ENCODE measurements at regions not wholly inside any gene's neighbourhood (a gene's known extent, or its start where the extent isn't known, plus 50 kb on each side); places are given as distances from the start of the nearest gene placed in this dataset.

DNA sequence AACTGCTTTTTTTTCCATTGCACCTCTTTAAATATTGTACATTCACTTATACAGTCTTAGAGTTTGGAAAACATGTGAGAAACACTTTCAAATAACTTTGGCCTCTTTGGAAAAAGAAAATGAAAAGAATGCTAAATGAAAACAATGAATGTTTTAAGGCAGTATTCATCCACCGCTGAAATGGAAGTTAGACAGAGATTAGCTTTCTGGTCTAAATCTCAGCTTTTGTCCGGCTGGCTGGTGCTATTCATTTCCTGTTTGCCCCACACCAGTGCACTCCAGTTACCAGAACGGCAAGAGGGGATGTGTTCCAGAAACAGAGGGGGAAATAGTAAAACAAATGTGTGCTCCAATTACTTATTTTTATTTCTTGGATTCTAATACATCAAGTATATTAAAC lies 1201.3 kb downstream of the EFNB2 start:
- WGBS, 2 donors: 57 to 65% methylated on average over 3 of the region's 3 CpGs
- H3K9me3 ChIP-seq: no peaks in the 10 kb centered on the region
- no peak for ATAC-seq
- no peak for TF ChIP-seq CTCF (IDR thresholded peaks at IDR 0.05)
- no peak for TF ChIP-seq POLR2A (IDR thresholded peaks at IDR 0.05)
- DNase-seq: no peak
- H3K27me3 ChIP-seq: no peaks in the 10 kb centered on the region
- no peak overlapping the region for H3K27ac ChIP-seq
- intact Hi-C loops (cut with DNase I): no loop called here
- H3K36me3 ChIP-seq (replicated peaks in 1 of 2; ENCODE audit: insufficient read depth in 1 of 2, low read depth in 2 of 2): no peaks in the 10 kb centered on the region
- no peak overlapping the region for H3K4me3 ChIP-seq
- H3K4me1 ChIP-seq: no peaks in the 10 kb centered on the region

DNA sequence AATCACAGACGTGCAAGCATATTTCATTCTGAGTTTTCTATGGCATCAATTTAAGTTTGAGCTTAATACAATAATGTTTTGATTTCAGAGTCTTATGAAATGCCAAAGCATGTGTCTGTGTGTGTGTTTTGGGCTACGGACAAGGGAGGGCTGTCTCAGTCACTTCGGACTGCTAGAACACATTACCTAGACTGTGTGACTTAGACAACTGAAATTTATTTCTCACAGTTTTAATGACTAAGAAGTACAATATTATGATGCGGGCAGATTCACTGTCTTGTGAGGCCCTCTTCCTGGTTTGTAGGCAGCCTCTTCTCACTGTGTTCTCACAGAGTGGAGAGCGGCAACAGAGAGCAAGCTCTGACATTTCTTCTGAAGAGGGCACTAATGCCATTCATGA lies 1202.0 kb downstream of the EFNB2 start:
- no peak for TF ChIP-seq CTCF (IDR thresholded peaks at IDR 0.05)
- TF ChIP-seq POLR2A (IDR thresholded peaks at IDR 0.05): no peak
- H3K9me3 ChIP-seq: no peaks in the 10 kb centered on the region
- DNase-seq (no peak), ATAC-seq (no peak)
- no peaks in the 10 kb centered on the region for H3K4me1 ChIP-seq
- H3K36me3 ChIP-seq (replicated peaks in 1 of 2; ENCODE audit: insufficient read depth in 1 of 2, low read depth in 2 of 2): no peaks in the 10 kb centered on the region
- WGBS, 2 donors: 73 to 76% methylated on average over 5 of the region's 5 CpGs
- intact Hi-C loops (cut with DNase I): no loop called here
- H3K4me3 ChIP-seq: no peak overlapping the region
- no peak overlapping the region for H3K27ac ChIP-seq
- no peaks in the 10 kb centered on the region for H3K27me3 ChIP-seq

GRCh38 chr13:105329359-105329758 lies 1206.1 kb downstream of the EFNB2 start:
- intact Hi-C loops (cut with DNase I): no loop called here
- Histone ChIP-seq H3K4me1 (no peaks in the 10 kb centered on the region), H3K27me3 (no peaks in the 10 kb centered on the region), H3K36me3 (replicated peaks in 1 of 2; ENCODE audit: insufficient read depth in 1 of 2, low read depth in 2 of 2) (no peaks in the 10 kb centered on the region), H3K9me3 (no peaks in the 10 kb centered on the region), H3K27ac (no peak overlapping the region), H3K4me3 (no peak overlapping the region)
- no peak for TF ChIP-seq POLR2A (IDR thresholded peaks at IDR 0.05)
- no peak for TF ChIP-seq CTCF (IDR thresholded peaks at IDR 0.05)
- ATAC-seq (no peak), DNase-seq (no peak)
- WGBS, 2 donors: 64 to 82% methylated on average over 2 of the region's 2 CpGs

- no peak overlapping the region for H3K27ac ChIP-seq
- H3K36me3 ChIP-seq (replicated peaks in 1 of 2; ENCODE audit: insufficient read depth in 1 of 2, low read depth in 2 of 2): no peaks in the 10 kb centered on the region
- ATAC-seq: no peak
- 51 to 58% methylated on average over 4 of the region's 4 CpGs for WGBS, 2 donors
- no peaks in the 10 kb centered on the region for H3K9me3 ChIP-seq
- no peaks in the 10 kb centered on the region for H3K27me3 ChIP-seq
- H3K4me3 ChIP-seq: no peak overlapping the region
- intact Hi-C loops (cut with DNase I): no loop called here
- H3K4me1 ChIP-seq: no peaks in the 10 kb centered on the region
- DNase-seq: no peak
- no peak for TF ChIP-seq CTCF (IDR thresholded peaks at IDR 0.05)
- TF ChIP-seq POLR2A (IDR thresholded peaks at IDR 0.05): no peak
Measured at GRCh38 chr13:105328212-105328611, 1207.2 kb downstream of the EFNB2 start.

DNA sequence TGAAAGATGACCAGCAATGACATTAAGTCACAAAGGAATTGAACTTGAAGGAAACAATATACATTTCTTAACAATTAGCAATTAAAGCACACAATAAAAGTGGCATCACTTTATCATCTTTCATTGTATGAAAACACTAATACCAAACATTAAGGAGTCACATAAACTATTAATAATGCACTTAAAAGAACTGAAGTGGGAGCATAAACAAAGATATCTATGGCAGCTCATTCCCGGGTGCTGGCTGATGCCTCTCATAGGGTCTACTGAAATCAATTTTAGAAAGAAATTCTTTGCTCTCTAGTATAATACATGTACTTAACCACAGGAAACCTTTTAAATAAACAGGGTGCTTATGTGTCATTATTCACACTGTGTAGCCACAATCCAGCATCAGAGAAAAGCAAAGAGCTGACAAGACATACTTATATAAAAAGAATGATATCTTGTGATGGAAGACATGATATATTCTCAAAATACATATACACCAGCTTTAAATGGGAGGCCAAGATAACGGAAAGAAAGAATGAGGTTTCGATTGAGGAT lies 1207.8 kb downstream of the EFNB2 start:
- intact Hi-C loops (cut with DNase I): no loop called here
- 44 to 49% methylated on average over 3 of the region's 3 CpGs for WGBS, 2 donors
- Histone ChIP-seq H3K27ac (no peak overlapping the region), H3K4me1 (no peaks in the 10 kb centered on the region), H3K27me3 (no peaks in the 10 kb centered on the region), H3K9me3 (no peaks in the 10 kb centered on the region), H3K4me3 (no peak overlapping the region), H3K36me3 (replicated peaks in 1 of 2; ENCODE audit: insufficient read depth in 1 of 2, low read depth in 2 of 2) (no peaks in the 10 kb centered on the region)
- no peak for ATAC-seq
- DNase-seq: no peak
- no peak for TF ChIP-seq CTCF (IDR thresholded peaks at IDR 0.05)
